Ascending aorta (tissue), 2 donors: ENCODE measurements at regions not wholly inside any gene's neighbourhood (a gene's known extent, or its start where the extent isn't known, plus 50 kb on each side); places are given as distances from the start of the nearest gene placed in this dataset.

ENCODE experiments used
- DNase-seq, 2 donors: peaks; one replicate each; pipeline ENCODE4 v3.0.0-alpha.2; 2019; ENCODE audit warnings: low spot score in 2 of 2
- H3K27ac ChIP-seq, 2 donors: fragments of 200-600 bp; sonication (generic); one replicate each; pipeline ENCODE4 v1.5.1; 2016 to 2017; ENCODE audit warnings: mild to moderate bottlenecking in 1 of 2
- H3K27me3 ChIP-seq: fragments of 200-600 bp; sonication (generic); one replicate; pipeline ENCODE4 v1.5.1; 2017
- H3K36me3 ChIP-seq, 2 donors: fragments of 200-600 bp; sonication (generic); one replicate each; pipeline ENCODE4 v1.5.1; 2016
- H3K4me1 ChIP-seq, 2 donors: fragments of 200-600 bp; sonication (generic); one replicate each; pipeline ENCODE4 v1.5.1; 2016 to 2017; ENCODE audit warnings: mild to moderate bottlenecking in 1 of 2
- H3K4me3 ChIP-seq, 2 donors: fragments of 200-600 bp; sonication (generic); one replicate each; pipeline ENCODE4 v1.5.1; 2016 to 2017; ENCODE audit warnings: mild to moderate bottlenecking in 1 of 2
- H3K9me3 ChIP-seq, 2 donors: fragments of 200-600 bp; sonication (generic); one replicate each; pipeline ENCODE4 v1.5.1; 2016
- CTCF ChIP-seq, 3 experiments: fragments of 200-600 bp in 2 of 3; fragments of 450-650 bp in 1 of 3; sonication (generic) in 2 of 3; IDR thresholded peaks; one replicate each; pipeline ENCODE4 v1.5.1; 2016 to 2019; ENCODE audit warnings: antibody characterized with exemption in 3 of 3, mild to moderate bottlenecking in 1 of 3, moderate library complexity in 1 of 3
- intact Hi-C: fragments of 100-400 bp; cut with DNase I; formaldehyde crosslinking; loops from one replicate; pipeline ENCODE4 v1.15.1; 2023

- H3K27me3 ChIP-seq, result no peaks in the 10 kb centered on the region
- no peak overlapping the region for H3K4me3 ChIP-seq
- intact Hi-C loops, result loop anchor here (5.0 kb wide), 1 partner anchor 36 kb away; no protein-coding TSS in a partner anchor
- H3K9me3 ChIP-seq, result no peaks in the 10 kb centered on the region
- no peaks in the 10 kb centered on the region for H3K36me3 ChIP-seq
- no peak for TF ChIP-seq CTCF (IDR thresholded peaks at IDR 0.05)
- H3K27ac ChIP-seq, result no peak overlapping the region
- H3K4me1 ChIP-seq, result peaks cover 0 to 7% of the 10 kb centered on the region in 2 donors
- DNase-seq, result no peak
Measured at GRCh38 chr2:55811048-55811447, 112.5 kb downstream of the EFEMP1 start.

- H3K27ac ChIP-seq, result no peak overlapping the region
- TF ChIP-seq CTCF (IDR thresholded peaks at IDR 0.05), result no peak
- peaks cover 0 to 11% of the 10 kb centered on the region in 2 donors for H3K4me1 ChIP-seq
- intact Hi-C loops, result loop anchor here (5.0 kb wide), 1 partner anchor 37 kb away; no protein-coding TSS in a partner anchor
- H3K9me3 ChIP-seq, result no peaks in the 10 kb centered on the region
- no peaks in the 10 kb centered on the region for H3K27me3 ChIP-seq
- H3K4me3 ChIP-seq, result no peak overlapping the region
- DNase-seq, result no peak
- no peaks in the 10 kb centered on the region for H3K36me3 ChIP-seq
Measured at GRCh38 chr2:55810622-55811020, 113.0 kb downstream of the EFEMP1 start.

GRCh38 chr2:55809875-55810621 is 113.5 kb downstream of the EFEMP1 start:
- no peaks in the 10 kb centered on the region for H3K36me3 ChIP-seq
- no peak overlapping the region for H3K4me3 ChIP-seq
- DNase-seq, result no peak
- TF ChIP-seq CTCF (IDR thresholded peaks at IDR 0.05), result no peak
- H3K4me1 ChIP-seq, result peaks cover 3 to 17% of the 10 kb centered on the region in 2 donors
- H3K9me3 ChIP-seq, result no peaks in the 10 kb centered on the region
- no peak overlapping the region for H3K27ac ChIP-seq
- H3K27me3 ChIP-seq, result no peaks in the 10 kb centered on the region
- intact Hi-C loops, result loop anchor here (5.0 kb wide), 1 partner anchor 37 kb away; no protein-coding TSS in a partner anchor

- Histone ChIP-seq H3K9me3 (no peaks in the 10 kb centered on the region), H3K36me3 (no peaks in the 10 kb centered on the region), H3K27ac (no peak overlapping the region), H3K27me3 (no peaks in the 10 kb centered on the region), H3K4me1 (peaks cover 3 to 30% of the 10 kb centered on the region in 2 donors), H3K4me3 (no peak overlapping the region)
- intact Hi-C loops, result no loop called here
- no peak for DNase-seq
- no peak for TF ChIP-seq CTCF (IDR thresholded peaks at IDR 0.05)
Measured at GRCh38 chr2:55807900-55808299, 114.3 kb upstream of the PNPT1 start.

GRCh38 chr2:55805686-55806085 is 112.0 kb upstream of the PNPT1 start:
- intact Hi-C loops, result no loop called here
- Histone ChIP-seq H3K27ac (no peak overlapping the region), H3K4me1 (peaks cover 3 to 25% of the 10 kb centered on the region in 2 donors), H3K9me3 (no peaks in the 10 kb centered on the region), H3K4me3 (no peak overlapping the region), H3K36me3 (no peaks in the 10 kb centered on the region), H3K27me3 (no peaks in the 10 kb centered on the region)
- TF ChIP-seq CTCF (IDR thresholded peaks at IDR 0.05), result no peak
- DNase-seq, result no peak
